SU-DHL-6 (cell line): ENCODE measurements at regions not wholly inside any gene's neighbourhood (a gene's known extent, or its start where the extent isn't known, plus 50 kb on each side); places are given as distances from the start of the nearest gene placed in this dataset.
"Not testable (repeated sequence)": the region's sequence is repeated elsewhere in the genome, so short reads cannot be mapped to it uniquely, and the experiment has no call there.

Source experiments
- H2AFZ ChIP-seq: fragments of 200-600 bp; sonication (generic); 2 replicates; pipeline ENCODE4 v1.6.1; 2014; ENCODE audit warnings: low read depth, mild to moderate bottlenecking, moderate library complexity, mixed read lengths, antibody characterized with exemption, low read length; ENCODE audit not compliant: severe bottlenecking
- H3F3A ChIP-seq: fragments of 200-600 bp; shearing (Covaris generic); 2 replicates; pipeline ENCODE4 v1.6.0; 2016; ENCODE audit warnings: antibody characterized with exemption, mild to moderate bottlenecking; ENCODE audit not compliant: insufficient read depth
- H3K27ac ChIP-seq: fragments of 200-600 bp; sonication (generic); 2 replicates; pipeline ENCODE4 v1.5.1; 2016; ENCODE audit warnings: low read depth, mild to moderate bottlenecking, low read length, moderate library complexity, mixed read lengths
- H3K27me3 ChIP-seq: fragments of 200-600 bp; sonication (generic), shearing (Covaris generic); 2 replicates; pipeline ENCODE4 v1.6.0; 2014; ENCODE audit warnings: mild to moderate bottlenecking, low read length
- H3K36me3 ChIP-seq: fragments of 200-600 bp; sonication (generic); 2 replicates; pipeline ENCODE4 v1.6.1; 2014; ENCODE audit warnings: mild to moderate bottlenecking, low read length, mixed read lengths
- H3K4me2 ChIP-seq: fragments of 300-600, 200-600 bp; shearing (Covaris generic), sonication (generic); 2 replicates; pipeline ENCODE4 v1.6.0; 2014; ENCODE audit warnings: low read length, low read depth, mild to moderate bottlenecking; ENCODE audit not compliant: poor library complexity, severe bottlenecking
- H3K4me3 ChIP-seq: fragments of 200-600 bp; sonication (generic); 2 replicates; pipeline ENCODE4 v1.5.1; 2014; ENCODE audit warnings: antibody characterized with exemption, low read length, mild to moderate bottlenecking, mixed read lengths; ENCODE audit not compliant: insufficient read depth, poor library complexity, severe bottlenecking
- H3K79me2 ChIP-seq: fragments of 200-600 bp; sonication (generic); 2 replicates; pipeline ENCODE4 v1.6.1; 2014; ENCODE audit warnings: mild to moderate bottlenecking, low read length, moderate library complexity; ENCODE audit not compliant: insufficient read depth
- H3K9ac ChIP-seq: fragments of 200-600 bp; sonication (generic); 2 replicates; pipeline ENCODE4 v1.7.0; 2014; ENCODE audit warnings: mild to moderate bottlenecking, low read length
- H3K9me2 ChIP-seq: fragments of 200-600 bp; sonication (generic); replicated peaks from 2 replicates; pipeline ENCODE4 v1.6.1; 2014; ENCODE audit warnings: low read length; ENCODE audit not compliant: insufficient read depth
- H3K9me3 ChIP-seq: fragments of 200-600 bp; sonication (generic); 2 replicates; pipeline ENCODE4 v1.6.1; 2014; ENCODE audit warnings: low read length, mixed read lengths; ENCODE audit not compliant: insufficient read depth
- H4K20me1 ChIP-seq: fragments of 200-600 bp; sonication (generic); 2 replicates; pipeline ENCODE4 v1.6.1; 2014; ENCODE audit warnings: low read depth, mild to moderate bottlenecking, antibody characterized with exemption, low read length, moderate library complexity, mixed read lengths
- EZH2phosphoT487 ChIP-seq: fragments of 200-600 bp; sonication (generic), shearing (Covaris generic); conservative IDR thresholded peaks from 2 replicates; pipeline ENCODE4 v1.6.1; 2018; ENCODE audit warnings: mild to moderate bottlenecking, antibody characterized with exemption, low read length, moderate library complexity, mixed read lengths
- TF ChIP-seq, protein P1 (sequence below): fragments of 200-600 bp; sonication (generic); IDR thresholded peaks from one replicate; pipeline ENCODE4 v1.5.1; 2017; ENCODE audit warnings: antibody characterized with exemption, mild to moderate bottlenecking, low read length, moderate library complexity; ENCODE audit not compliant: insufficient read depth, poor library complexity, severe bottlenecking

DNA sequence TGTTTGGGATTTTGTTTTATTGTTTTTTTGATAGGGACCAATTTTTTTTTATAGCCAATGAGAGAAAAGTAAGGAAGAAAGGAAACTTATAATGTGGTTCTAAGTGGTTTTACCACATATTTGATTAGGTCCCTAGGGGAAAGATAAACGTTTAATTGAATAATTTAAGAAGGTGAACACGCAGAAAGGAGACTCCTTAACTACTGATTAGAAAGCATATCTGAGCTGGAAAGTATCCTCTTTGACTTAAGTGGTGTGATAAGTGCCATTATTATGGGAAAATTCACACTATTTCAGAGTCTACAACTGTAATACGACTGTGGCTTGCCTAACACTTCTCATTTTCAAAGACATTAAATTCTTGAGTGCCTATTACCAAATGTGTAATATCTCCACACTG lies 106.5 kb upstream of the GRAMD1B start:
- no peak for TF ChIP-seq EZH2phosphoT487
- TF ChIP-seq, protein P1, sequence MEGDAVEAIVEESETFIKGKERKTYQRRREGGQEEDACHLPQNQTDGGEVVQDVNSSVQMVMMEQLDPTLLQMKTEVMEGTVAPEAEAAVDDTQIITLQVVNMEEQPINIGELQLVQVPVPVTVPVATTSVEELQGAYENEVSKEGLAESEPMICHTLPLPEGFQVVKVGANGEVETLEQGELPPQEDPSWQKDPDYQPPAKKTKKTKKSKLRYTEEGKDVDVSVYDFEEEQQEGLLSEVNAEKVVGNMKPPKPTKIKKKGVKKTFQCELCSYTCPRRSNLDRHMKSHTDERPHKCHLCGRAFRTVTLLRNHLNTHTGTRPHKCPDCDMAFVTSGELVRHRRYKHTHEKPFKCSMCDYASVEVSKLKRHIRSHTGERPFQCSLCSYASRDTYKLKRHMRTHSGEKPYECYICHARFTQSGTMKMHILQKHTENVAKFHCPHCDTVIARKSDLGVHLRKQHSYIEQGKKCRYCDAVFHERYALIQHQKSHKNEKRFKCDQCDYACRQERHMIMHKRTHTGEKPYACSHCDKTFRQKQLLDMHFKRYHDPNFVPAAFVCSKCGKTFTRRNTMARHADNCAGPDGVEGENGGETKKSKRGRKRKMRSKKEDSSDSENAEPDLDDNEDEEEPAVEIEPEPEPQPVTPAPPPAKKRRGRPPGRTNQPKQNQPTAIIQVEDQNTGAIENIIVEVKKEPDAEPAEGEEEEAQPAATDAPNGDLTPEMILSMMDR, result no peak
- Histone ChIP-seq H3K4me2 (no peak overlapping the region), H3K9me2 (no peaks in the 10 kb centered on the region), H3K4me3 (no peak overlapping the region), H3K9me3 (no peaks in the 10 kb centered on the region), H3F3A (no peaks in the 10 kb centered on the region), H2AFZ (no peak overlapping the region), H3K27me3 (no peaks in the 10 kb centered on the region), H3K36me3 (no peaks in the 10 kb centered on the region), H3K27ac (no peak overlapping the region), H3K79me2 (no peaks in the 10 kb centered on the region), H4K20me1 (no peaks in the 10 kb centered on the region), H3K9ac (no peak overlapping the region)

DNA sequence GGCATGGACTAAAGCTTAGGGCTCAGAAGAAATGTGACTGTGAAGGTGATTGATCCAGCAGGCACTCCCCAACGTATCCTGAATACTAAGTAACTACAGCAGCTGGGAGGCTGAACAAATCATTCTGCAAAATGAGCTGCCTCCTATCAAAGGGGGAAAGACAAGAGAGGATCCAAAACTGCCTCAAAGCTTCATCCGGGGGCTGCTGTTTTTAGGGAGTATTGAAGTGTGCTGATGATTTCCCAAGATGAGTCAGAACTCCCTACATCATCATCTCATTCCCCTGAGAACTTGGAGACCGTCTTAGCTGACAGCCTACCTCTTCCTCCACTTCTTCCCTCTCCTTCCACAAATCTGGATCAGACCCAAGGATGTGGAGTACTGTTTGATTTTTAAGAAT lies 108.4 kb upstream of the GRAMD1B start:
- Histone ChIP-seq H3K9ac (no peak overlapping the region), H3K36me3 (no peaks in the 10 kb centered on the region), H4K20me1 (no peaks in the 10 kb centered on the region), H3K27ac (no peak overlapping the region), H3K4me3 (no peak overlapping the region), H3K9me2 (no peaks in the 10 kb centered on the region), H3K27me3 (no peaks in the 10 kb centered on the region), H3K4me2 (no peak overlapping the region), H3F3A (no peaks in the 10 kb centered on the region), H3K9me3 (no peaks in the 10 kb centered on the region), H3K79me2 (no peaks in the 10 kb centered on the region), H2AFZ (no peak overlapping the region)
- TF ChIP-seq EZH2phosphoT487, result no peak
- TF ChIP-seq, protein P1, result no peak

DNA sequence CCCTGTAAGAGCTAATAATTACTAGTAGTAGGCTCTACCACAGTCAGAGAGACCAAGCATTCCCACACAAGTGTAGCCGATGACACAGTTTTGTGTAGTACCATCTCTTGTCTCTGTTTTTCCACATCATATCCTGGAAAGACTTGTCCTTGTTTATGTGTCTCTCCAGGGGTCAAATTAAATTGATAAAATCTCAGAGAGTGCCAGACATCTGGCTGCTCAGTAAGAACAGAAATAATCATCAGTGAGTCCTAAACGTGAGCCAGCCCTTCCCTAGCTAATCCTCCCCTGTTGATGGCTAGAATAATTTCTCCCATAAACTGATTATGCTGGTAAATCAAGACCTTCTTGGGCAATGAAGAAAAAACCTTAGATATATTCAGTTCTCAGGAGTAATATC lies 111.4 kb upstream of the GRAMD1B start:
- Histone ChIP-seq H2AFZ (no peak overlapping the region), H3K27ac (no peak overlapping the region), H3K27me3 (no peaks in the 10 kb centered on the region), H3K36me3 (no peaks in the 10 kb centered on the region), H4K20me1 (no peaks in the 10 kb centered on the region), H3K9me3 (no peaks in the 10 kb centered on the region), H3K79me2 (no peaks in the 10 kb centered on the region), H3K9me2 (no peaks in the 10 kb centered on the region), H3K9ac (no peak overlapping the region), H3K4me2 (no peak overlapping the region), H3K4me3 (no peak overlapping the region), H3F3A (no peaks in the 10 kb centered on the region)
- TF ChIP-seq, protein P1, result no peak
- no peak for TF ChIP-seq EZH2phosphoT487

DNA sequence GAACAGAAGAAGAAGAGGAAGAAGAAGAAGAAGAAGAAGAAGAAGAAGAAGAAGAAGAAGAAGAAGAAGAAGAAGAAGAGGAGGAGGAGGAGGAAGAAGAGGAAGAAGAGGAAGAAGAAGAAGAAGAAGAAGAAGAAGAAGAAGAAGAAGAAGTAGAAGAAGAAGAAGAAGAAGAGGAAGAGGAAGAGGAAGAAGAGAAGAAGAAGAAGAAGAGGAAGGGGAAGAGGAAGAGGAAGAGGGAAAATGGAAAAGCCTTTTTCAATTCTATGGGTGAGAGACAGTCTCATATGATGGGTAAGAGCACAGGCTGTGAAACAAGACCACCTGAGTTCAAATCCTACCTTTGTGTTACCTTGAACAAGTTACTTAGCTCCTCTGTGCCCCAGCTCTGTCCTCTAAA lies 111.9 kb upstream of the GRAMD1B start:
- H3K9me2 ChIP-seq, H3F3A ChIP-seq, H3K4me2 ChIP-seq, H3K9ac ChIP-seq, H3K4me3 ChIP-seq, H3K27ac ChIP-seq, H4K20me1 ChIP-seq, H2AFZ ChIP-seq, H3K27me3 ChIP-seq, H3K79me2 ChIP-seq, H3K9me3 ChIP-seq, H3K36me3 ChIP-seq: not testable (repeated sequence)
